ENCODE measurements at regions not wholly inside any gene's neighbourhood (a gene's known extent, or its start where the extent isn't known, plus 50 kb on each side); places are given as distances from the start of the nearest gene placed in this dataset.
A peak's percentile ranks its signal among the peaks of the same experiment; 100 is the strongest.

DNA sequence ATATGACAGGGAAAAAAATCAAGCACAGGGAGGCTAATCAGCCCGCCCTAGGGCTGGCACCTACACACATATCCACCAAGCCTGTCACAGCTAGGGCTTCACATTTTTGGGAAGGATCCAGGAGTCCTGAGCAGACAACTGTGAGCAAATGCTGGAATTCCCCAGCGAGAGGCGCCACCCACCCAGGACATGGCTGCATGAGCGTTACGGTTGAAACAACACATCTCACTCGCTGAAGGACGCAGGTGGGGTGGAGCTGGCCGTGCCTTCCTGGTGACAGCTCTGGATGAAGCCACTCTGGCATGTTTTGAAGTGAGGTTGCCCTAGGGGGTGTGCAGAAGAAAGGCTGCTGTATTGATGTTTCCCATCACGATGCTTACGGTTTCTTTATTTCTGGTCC is 315.1 kb upstream of the EEF2KMT start:
- H3K79me2 ChIP-seq (ENCODE audit: insufficient read depth, low read length) = no peaks in the 10 kb centered on the region
- no peak overlapping the region for H3K4me3 ChIP-seq (replicated peaks in 1 of 2; ENCODE audit: low read depth in 1 of 2, low read length in 2 of 2)
- H3K36me3 ChIP-seq (ENCODE audit: control insufficient read depth in 1 of 2, insufficient read depth in 2 of 2, low read length in 2 of 2) = no peaks in the 10 kb centered on the region
- ChIA-PET RAD21 (ENCODE audit: low non-redundant PET in 1 of 2, low total read pairs in 2 of 2, uncharacterized antibody in 2 of 2, unreplicated experiment in 2 of 2) (interaction anchor here in 1 of 2 experiments (0.6 kb wide), 1 partner anchor 160 kb away, joined by 3 read pairs; no protein-coding TSS in a partner anchor), POLR2A (no interaction called here), CTCF (interaction anchor here (1.2 kb wide), 2 partner anchors 16 to 78 kb away, joined by 3 read pairs; no protein-coding TSS in a partner anchor)
- intact Hi-C loops (cut with micrococcal nuclease) = no loop called here
- no peaks in the 10 kb centered on the region for H3K9me2 ChIP-seq (ENCODE audit: insufficient read depth)
- peaks cover 20% of the 10 kb centered on the region; the same call in 1 of the 2 replicates for H3K27me3 ChIP-seq (ENCODE audit: insufficient read depth, low read length)
- no TSS peak for BruUV-seq (replicated peaks)
- no peaks in the 10 kb centered on the region for H3K4me1 ChIP-seq (ENCODE audit: control insufficient read depth in 1 of 2, insufficient read depth in 2 of 2, low read length in 2 of 2)
- H3K9ac ChIP-seq (ENCODE audit: low read length) = no peak overlapping the region
- H2AFZ ChIP-seq (ENCODE audit: low read depth, low read length, poor library complexity, severe bottlenecking) = no peak overlapping the region
- peak; percentile 20; the same call in 1 of the 2 replicates for ATAC-seq
- H3K27ac ChIP-seq (ENCODE audit: low read depth, low read length) = no peak overlapping the region
- no peak for DNase-seq (ENCODE audit: low read depth, low spot score)
- no peaks in the 10 kb centered on the region for H4K20me1 ChIP-seq (ENCODE audit: insufficient read depth)
- TF ChIP-seq CEBPB (IDR thresholded peaks at IDR 0.05; ENCODE audit: low read depth) (no peak), RAD21 (IDR thresholded peaks at IDR 0.05; ENCODE audit: low read depth) (peak; percentile 33)
- no peaks in the 10 kb centered on the region for H3K9me3 ChIP-seq (ENCODE audit: control insufficient read depth in 1 of 2, insufficient read depth in 1 of 2, low read depth in 1 of 2, low read length in 2 of 2)
- no peak overlapping the region for H3K4me2 ChIP-seq (ENCODE audit: low read length)

GRCh38 chr16:5398203-5398602 is 300.6 kb upstream of the EEF2KMT start:
- no peak overlapping the region for H3K4me2 ChIP-seq (ENCODE audit: low read length)
- H3K4me3 ChIP-seq (replicated peaks in 1 of 2; ENCODE audit: low read depth in 1 of 2, low read length in 2 of 2) = no peak overlapping the region
- no peaks in the 10 kb centered on the region for H4K20me1 ChIP-seq (ENCODE audit: insufficient read depth)
- H3K9ac ChIP-seq (ENCODE audit: low read length) = no peak overlapping the region
- intact Hi-C loops (cut with micrococcal nuclease) = no loop called here
- H3K9me3 ChIP-seq (ENCODE audit: control insufficient read depth in 1 of 2, insufficient read depth in 1 of 2, low read depth in 1 of 2, low read length in 2 of 2) = no peaks in the 10 kb centered on the region
- peaks cover 53% of the 10 kb centered on the region for H3K27me3 ChIP-seq (ENCODE audit: insufficient read depth, low read length)
- DNase-seq (ENCODE audit: low read depth, low spot score) (no peak), ATAC-seq (no peak)
- ChIA-PET RAD21 (ENCODE audit: low non-redundant PET in 1 of 2, low total read pairs in 2 of 2, uncharacterized antibody in 2 of 2, unreplicated experiment in 2 of 2) (no interaction called here), POLR2A (no interaction called here), CTCF (no interaction called here)
- BruUV-seq (replicated peaks) = no TSS peak
- H2AFZ ChIP-seq (ENCODE audit: low read depth, low read length, poor library complexity, severe bottlenecking) = no peak overlapping the region
- no peaks in the 10 kb centered on the region for H3K79me2 ChIP-seq (ENCODE audit: insufficient read depth, low read length)
- H3K27ac ChIP-seq (ENCODE audit: low read depth, low read length) = no peak overlapping the region
- no peaks in the 10 kb centered on the region for H3K36me3 ChIP-seq (ENCODE audit: control insufficient read depth in 1 of 2, insufficient read depth in 2 of 2, low read length in 2 of 2)
- H3K9me2 ChIP-seq (ENCODE audit: insufficient read depth) = no peaks in the 10 kb centered on the region
- no peaks in the 10 kb centered on the region for H3K4me1 ChIP-seq (ENCODE audit: control insufficient read depth in 1 of 2, insufficient read depth in 2 of 2, low read length in 2 of 2)
- TF ChIP-seq SIN3A (IDR thresholded peaks at IDR 0.05; ENCODE audit: low read depth) (no peak), ZNF274 (IDR thresholded peaks at IDR 0.05; ENCODE audit: low read depth, low read length) (no peak), FOSL1 (IDR thresholded peaks at IDR 0.05; ENCODE audit: low read depth) (no peak), RAD21 (IDR thresholded peaks at IDR 0.05; ENCODE audit: low read depth) (no peak), POLR2AphosphoS5 (IDR thresholded peaks at IDR 0.05; ENCODE audit: low read depth, low read length) (no peak), CTCF (IDR thresholded peaks at IDR 0.05 in 2 of 3, conservative IDR thresholded peaks at IDR 0.05 in 1 of 3; ENCODE audit: borderline replicate concordance in 1 of 3, insufficient read depth in 1 of 3, low read depth in 2 of 3, low read length in 2 of 3) (no peak), EZH2 (IDR thresholded peaks at IDR 0.05) (no peak), YY1 (IDR thresholded peaks at IDR 0.05; ENCODE audit: extremely low read depth, insufficient replicate concordance, low read depth, low read length) (no peak), JUND (IDR thresholded peaks at IDR 0.05) (no peak), CBX3 (IDR thresholded peaks at IDR 0.05; ENCODE audit: low read depth) (no peak)
- TF ChIP-seq, protein P1, sequence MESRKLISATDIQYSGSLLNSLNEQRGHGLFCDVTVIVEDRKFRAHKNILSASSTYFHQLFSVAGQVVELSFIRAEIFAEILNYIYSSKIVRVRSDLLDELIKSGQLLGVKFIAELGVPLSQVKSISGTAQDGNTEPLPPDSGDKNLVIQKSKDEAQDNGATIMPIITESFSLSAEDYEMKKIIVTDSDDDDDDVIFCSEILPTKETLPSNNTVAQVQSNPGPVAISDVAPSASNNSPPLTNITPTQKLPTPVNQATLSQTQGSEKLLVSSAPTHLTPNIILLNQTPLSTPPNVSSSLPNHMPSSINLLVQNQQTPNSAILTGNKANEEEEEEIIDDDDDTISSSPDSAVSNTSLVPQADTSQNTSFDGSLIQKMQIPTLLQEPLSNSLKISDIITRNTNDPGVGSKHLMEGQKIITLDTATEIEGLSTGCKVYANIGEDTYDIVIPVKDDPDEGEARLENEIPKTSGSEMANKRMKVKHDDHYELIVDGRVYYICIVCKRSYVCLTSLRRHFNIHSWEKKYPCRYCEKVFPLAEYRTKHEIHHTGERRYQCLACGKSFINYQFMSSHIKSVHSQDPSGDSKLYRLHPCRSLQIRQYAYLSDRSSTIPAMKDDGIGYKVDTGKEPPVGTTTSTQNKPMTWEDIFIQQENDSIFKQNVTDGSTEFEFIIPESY (IDR thresholded peaks at IDR 0.05; ENCODE audit: extremely low read depth, insufficient replicate concordance, low read length) = no peak
